SU-DHL-6 (cell line): ENCODE measurements at regions not wholly inside any gene's neighbourhood (a gene's known extent, or its start where the extent isn't known, plus 50 kb on each side); places are given as distances from the start of the nearest gene placed in this dataset.

Experiments used
- H2AFZ ChIP-seq: fragments of 200-600 bp; sonication (generic); 2 replicates; pipeline ENCODE4 v1.6.1; 2014; ENCODE audit warnings: low read depth, mild to moderate bottlenecking, moderate library complexity, mixed read lengths, antibody characterized with exemption, low read length; ENCODE audit not compliant: severe bottlenecking
- H3F3A ChIP-seq: fragments of 200-600 bp; shearing (Covaris generic); 2 replicates; pipeline ENCODE4 v1.6.0; 2016; ENCODE audit warnings: antibody characterized with exemption, mild to moderate bottlenecking; ENCODE audit not compliant: insufficient read depth
- H3K27ac ChIP-seq: fragments of 200-600 bp; sonication (generic); 2 replicates; pipeline ENCODE4 v1.5.1; 2016; ENCODE audit warnings: low read depth, mild to moderate bottlenecking, low read length, moderate library complexity, mixed read lengths
- H3K27me3 ChIP-seq: fragments of 200-600 bp; sonication (generic), shearing (Covaris generic); 2 replicates; pipeline ENCODE4 v1.6.0; 2014; ENCODE audit warnings: mild to moderate bottlenecking, low read length
- H3K36me3 ChIP-seq: fragments of 200-600 bp; sonication (generic); 2 replicates; pipeline ENCODE4 v1.6.1; 2014; ENCODE audit warnings: mild to moderate bottlenecking, low read length, mixed read lengths
- H3K4me2 ChIP-seq: fragments of 300-600, 200-600 bp; shearing (Covaris generic), sonication (generic); 2 replicates; pipeline ENCODE4 v1.6.0; 2014; ENCODE audit warnings: low read length, low read depth, mild to moderate bottlenecking; ENCODE audit not compliant: poor library complexity, severe bottlenecking
- H3K4me3 ChIP-seq: fragments of 200-600 bp; sonication (generic); 2 replicates; pipeline ENCODE4 v1.5.1; 2014; ENCODE audit warnings: antibody characterized with exemption, low read length, mild to moderate bottlenecking, mixed read lengths; ENCODE audit not compliant: insufficient read depth, poor library complexity, severe bottlenecking
- H3K79me2 ChIP-seq: fragments of 200-600 bp; sonication (generic); 2 replicates; pipeline ENCODE4 v1.6.1; 2014; ENCODE audit warnings: mild to moderate bottlenecking, low read length, moderate library complexity; ENCODE audit not compliant: insufficient read depth
- H3K9ac ChIP-seq: fragments of 200-600 bp; sonication (generic); 2 replicates; pipeline ENCODE4 v1.7.0; 2014; ENCODE audit warnings: mild to moderate bottlenecking, low read length
- H3K9me2 ChIP-seq: fragments of 200-600 bp; sonication (generic); replicated peaks from 2 replicates; pipeline ENCODE4 v1.6.1; 2014; ENCODE audit warnings: low read length; ENCODE audit not compliant: insufficient read depth
- H3K9me3 ChIP-seq: fragments of 200-600 bp; sonication (generic); 2 replicates; pipeline ENCODE4 v1.6.1; 2014; ENCODE audit warnings: low read length, mixed read lengths; ENCODE audit not compliant: insufficient read depth
- H4K20me1 ChIP-seq: fragments of 200-600 bp; sonication (generic); 2 replicates; pipeline ENCODE4 v1.6.1; 2014; ENCODE audit warnings: low read depth, mild to moderate bottlenecking, antibody characterized with exemption, low read length, moderate library complexity, mixed read lengths
- CTCF ChIP-seq: fragments of 200-600 bp; sonication (generic); IDR thresholded peaks from one replicate; pipeline ENCODE4 v1.5.1; 2017; ENCODE audit warnings: antibody characterized with exemption, mild to moderate bottlenecking, low read length, moderate library complexity; ENCODE audit not compliant: insufficient read depth, poor library complexity, severe bottlenecking
- EZH2phosphoT487 ChIP-seq: fragments of 200-600 bp; sonication (generic), shearing (Covaris generic); conservative IDR thresholded peaks from 2 replicates; pipeline ENCODE4 v1.6.1; 2018; ENCODE audit warnings: mild to moderate bottlenecking, antibody characterized with exemption, low read length, moderate library complexity, mixed read lengths

- Histone ChIP-seq H3K79me2 (peaks cover 16% of the 10 kb centered on the region; the same call in 1 of the 2 replicates), H3K4me3 (no peak overlapping the region)
Observed at GRCh38 chr19:46953955-46954501, 65.6 kb upstream of the NPAS1 start.

DNA sequence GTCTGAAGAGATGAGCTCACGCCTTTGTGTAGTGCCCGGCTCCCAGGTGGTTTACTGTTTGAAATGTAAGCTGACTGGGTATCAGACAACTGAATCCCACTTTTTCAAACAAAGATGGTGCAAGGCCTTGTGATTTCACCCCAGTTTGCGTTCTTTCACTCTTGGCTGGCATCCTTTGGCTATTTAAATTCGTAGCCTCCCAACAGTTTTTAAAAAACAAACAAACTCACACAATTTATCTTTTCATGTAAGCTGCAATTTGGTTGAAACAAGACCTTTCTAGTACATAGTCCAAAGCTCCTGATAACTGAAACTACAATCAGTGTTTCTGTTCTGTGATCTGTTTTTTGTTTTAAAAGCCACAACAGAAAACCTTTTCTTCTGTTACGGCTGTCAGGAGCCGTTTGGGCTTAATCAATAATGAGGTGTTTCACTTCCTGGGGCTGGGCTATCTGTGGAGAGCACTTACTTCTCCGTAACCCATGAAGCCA is 65.1 kb upstream of the NPAS1 start:
- Histone ChIP-seq H3K4me3 (no peak overlapping the region), H3K9me2 (no peaks in the 10 kb centered on the region), H3K9me3 (no peaks in the 10 kb centered on the region), H3K79me2 (peaks cover 11% of the 10 kb centered on the region; the same call in 1 of the 2 replicates), H3F3A (no peaks in the 10 kb centered on the region), H4K20me1 (0 out of 2 replicates have a peak, but pooled peaks cover 3% of the 10 kb centered on the region), H3K36me3 (no peaks in the 10 kb centered on the region), H3K27ac (no peak overlapping the region), H3K4me2 (no peak overlapping the region), H3K27me3 (no peaks in the 10 kb centered on the region), H2AFZ (no peak overlapping the region), H3K9ac (no peak overlapping the region)
- TF ChIP-seq CTCF, result no peak

More at GRCh38 chr19:46953955-46954501, 65.6 kb upstream of the NPAS1 start:
- no peak overlapping the region for H3K9ac ChIP-seq
- no peak overlapping the region for H2AFZ ChIP-seq
- no peaks in the 10 kb centered on the region for H3K9me2 ChIP-seq
- no peaks in the 10 kb centered on the region for H3K36me3 ChIP-seq
- H3K4me2 ChIP-seq, result no peak overlapping the region
- no peak for TF ChIP-seq CTCF
- TF ChIP-seq EZH2phosphoT487, result no peak
- H3K9me3 ChIP-seq, result no peaks in the 10 kb centered on the region
- no peaks in the 10 kb centered on the region for H3F3A ChIP-seq
- H3K27ac ChIP-seq, result no peak overlapping the region
- no peaks in the 10 kb centered on the region for H3K27me3 ChIP-seq
- H4K20me1 ChIP-seq, result 0 out of 2 replicates have a peak, but pooled peaks cover 3% of the 10 kb centered on the region

- Histone ChIP-seq H3K4me3 (no peak overlapping the region), H3K9ac (no peak overlapping the region), H3K79me2 (peaks cover 15% of the 10 kb centered on the region; the same call in 1 of the 2 replicates), H3K27ac (no peak overlapping the region), H3K9me2 (no peaks in the 10 kb centered on the region), H3K4me2 (peak overlapping the region; percentile 9), H4K20me1 (0 out of 2 replicates have a peak, but pooled peaks cover under 1% of the 10 kb centered on the region), H3K36me3 (no peaks in the 10 kb centered on the region), H2AFZ (no peak overlapping the region), H3K27me3 (no peaks in the 10 kb centered on the region), H3F3A (no peaks in the 10 kb centered on the region), H3K9me3 (no peaks in the 10 kb centered on the region)
- TF ChIP-seq EZH2phosphoT487, result no peak
- TF ChIP-seq CTCF, result no peak
Observed at GRCh38 chr19:46954993-46955812, 64.4 kb upstream of the NPAS1 start.
